IMR-90 (cell line): ENCODE measurements at regions not wholly inside any gene's neighbourhood (a gene's known extent, or its start where the extent isn't known, plus 50 kb on each side); places are given as distances from the start of the nearest gene placed in this dataset.
"Not testable (repeated sequence)": the region's sequence is repeated elsewhere in the genome, so short reads cannot be mapped to it uniquely, and the experiment has no call there.

Experiments used
- ATAC-seq: fragments of 200-7000 bp; cut with Tn5 transposase; 2 replicates; pipeline ENCODE4 v1.9.1; 2020; ENCODE audit warnings: low read depth, mild to moderate bottlenecking, moderate library complexity
- BruUV-seq: library from RNA; stranded (reverse); fragments of 400-500 nt; replicated peaks from 2 replicates; lab custom pipeline; 2021; lab: Mats Ljungman, UMichigan
- CTCF ChIA-PET: fragments of 300-600 bp; formaldehyde crosslinking; extraction: SDS; loops from one replicate; lab custom pipeline; 2021; ENCODE audit warnings: antibody characterized with exemption; lab: Yijun Ruan, JAX
- POLR2A ChIA-PET: fragments of 300-600 bp; sonication (Branson Sonifier 250); formaldehyde crosslinking; loops from one replicate; lab custom pipeline; 2022; ENCODE audit warnings: antibody characterized with exemption; ENCODE audit not compliant: unreplicated experiment; lab: Charles Lee
- DNase-seq: peaks from one replicate; pipeline ENCODE4 v3.0.0; 2013
- H2AFZ ChIP-seq: replicated peaks from 2 replicates; pipeline ENCODE3; 2013; ENCODE audit warnings: low read length, mild to moderate bottlenecking; ENCODE audit not compliant: poor library complexity
- H2AK5ac ChIP-seq: 2 replicates; pipeline ENCODE4 v1.6.1; 2013; ENCODE audit warnings: low read depth, low read length, inconsistent platforms
- H2AK9ac ChIP-seq: replicated peaks from 2 replicates; pipeline ENCODE3; 2013; ENCODE audit warnings: mild to moderate bottlenecking, low read depth, low read length, moderate library complexity; ENCODE audit not compliant: poor library complexity
- H2BK120ac ChIP-seq: 2 replicates; pipeline ENCODE4 v1.6.1; 2013; ENCODE audit warnings: low read depth, low read length, inconsistent platforms
- H2BK15ac ChIP-seq: 3 replicates; pipeline ENCODE4 v1.6.1; 2013; ENCODE audit warnings: low read depth, low read length, inconsistent platforms
- H2BK20ac ChIP-seq: 2 replicates; pipeline ENCODE4 v1.6.1; 2013; ENCODE audit warnings: low read depth, mild to moderate bottlenecking, inconsistent platforms, low read length, moderate library complexity
- H2BK5ac ChIP-seq: 2 replicates; pipeline ENCODE4 v1.6.1; 2013; ENCODE audit warnings: mild to moderate bottlenecking, low read depth, low read length, inconsistent platforms; ENCODE audit not compliant: poor library complexity, severe bottlenecking
- H3K14ac ChIP-seq: replicated peaks from 2 replicates; pipeline ENCODE4 v1.6.1; 2013; ENCODE audit warnings: low read depth, low read length, inconsistent platforms
- H3K18ac ChIP-seq: 2 replicates; pipeline ENCODE4 v1.6.1; 2013; ENCODE audit warnings: low read depth, low read length, control low read depth
- H3K23ac ChIP-seq: 2 replicates; pipeline ENCODE4 v1.6.1; 2013; ENCODE audit warnings: low read depth, low read length, inconsistent platforms
- H3K27ac ChIP-seq: 2 replicates; pipeline ENCODE4 v1.5.1; 2013; ENCODE audit warnings: mild to moderate bottlenecking, control low read depth, low read length; ENCODE audit not compliant: insufficient read depth
- H3K27me3 ChIP-seq: 2 replicates; pipeline ENCODE4 v1.6.1; 2013; ENCODE audit warnings: low read length; ENCODE audit not compliant: control insufficient read depth, insufficient read depth
- H3K36me3 ChIP-seq: 2 replicates; pipeline ENCODE4 v1.6.1; 2013; ENCODE audit warnings: low read length, mixed read lengths; ENCODE audit not compliant: control insufficient read depth, insufficient read depth
- H3K4ac ChIP-seq: 2 replicates; pipeline ENCODE4 v1.6.1; 2013; ENCODE audit warnings: low read depth, low read length, inconsistent platforms
- H3K4me1 ChIP-seq: 2 replicates; pipeline ENCODE4 v1.6.1; 2013; ENCODE audit warnings: low read length, mixed read lengths; ENCODE audit not compliant: control insufficient read depth, insufficient read depth
- H3K4me2 ChIP-seq: 2 replicates; pipeline ENCODE4 v1.6.1; 2013; ENCODE audit warnings: low read depth, mild to moderate bottlenecking, control low read depth, low read length, moderate library complexity
- H3K4me3 ChIP-seq: 2 replicates; pipeline ENCODE4 v1.5.1; 2013; ENCODE audit warnings: low read depth, mild to moderate bottlenecking, control low read depth, low read length, moderate library complexity; ENCODE audit not compliant: insufficient read depth
- H3K56ac ChIP-seq: 2 replicates; pipeline ENCODE4 v1.6.1; 2013; ENCODE audit warnings: low read length, inconsistent platforms; ENCODE audit not compliant: insufficient read depth; ENCODE audit errors: extremely low read depth
- H3K79me1 ChIP-seq, 2 experiments: 2 replicates each; pipeline ENCODE4 v1.6.1; 2013; ENCODE audit warnings: low read length in 2 of 2, inconsistent platforms in 1 of 2, low read depth in 1 of 2
- H3K9ac ChIP-seq: 2 replicates; pipeline ENCODE4 v1.6.1; 2013; ENCODE audit warnings: low read depth, low read length, control low read depth
- H3K9me1 ChIP-seq: 2 replicates; pipeline ENCODE4 v1.6.1; 2013; ENCODE audit warnings: low read length, inconsistent platforms; ENCODE audit not compliant: insufficient read depth
- H3K9me3 ChIP-seq: 2 replicates; pipeline ENCODE4 v1.6.1; 2013; ENCODE audit warnings: low read length; ENCODE audit not compliant: control insufficient read depth, insufficient read depth
- H4K20me1 ChIP-seq: 2 replicates; pipeline ENCODE4 v1.6.1; 2013; ENCODE audit warnings: low read length, inconsistent platforms; ENCODE audit not compliant: insufficient read depth
- H4K5ac ChIP-seq: 2 replicates; pipeline ENCODE4 v1.6.1; 2013; ENCODE audit warnings: mild to moderate bottlenecking, low read depth, low read length, control low read depth
- H4K8ac ChIP-seq, 2 experiments: 2 replicates each; pipeline ENCODE4 v1.6.1; 2013; ENCODE audit warnings: low read depth in 2 of 2, low read length in 2 of 2, control low read depth in 1 of 2, inconsistent platforms in 1 of 2
- H4K91ac ChIP-seq: 2 replicates; pipeline ENCODE4 v1.6.1; 2013; ENCODE audit warnings: low read depth, low read length, inconsistent platforms; ENCODE audit not compliant: insufficient read depth
- BHLHE40 ChIP-seq: fragments of 150-350 bp; IDR thresholded peaks from 2 replicates; pipeline ENCODE4 v1.6.1; 2016; ENCODE audit warnings: mild to moderate bottlenecking, low read depth, low read length
- CEBPB ChIP-seq: IDR thresholded peaks from 2 replicates; pipeline ENCODE4 v1.6.1; 2012; ENCODE audit warnings: low read depth, low read length, improper control_type of control experiment
- MAZ ChIP-seq: IDR thresholded peaks from 2 replicates; pipeline ENCODE4 v1.6.1; 2012; ENCODE audit warnings: low read depth, mild to moderate bottlenecking, low read length, improper control_type of control experiment, moderate library complexity, borderline replicate concordance
- MXI1 ChIP-seq: IDR thresholded peaks from 2 replicates; pipeline ENCODE4 v1.6.1; 2012; ENCODE audit warnings: low read depth, mild to moderate bottlenecking, low read length, moderate library complexity, borderline replicate concordance
- NFE2L2 ChIP-seq: fragments of 150-350 bp; IDR thresholded peaks from 2 replicates; pipeline ENCODE4 v1.6.1; 2016; ENCODE audit warnings: low read depth, mild to moderate bottlenecking, low read length
- POLR2A ChIP-seq: IDR thresholded peaks from 2 replicates; pipeline ENCODE4 v1.6.1; 2012; ENCODE audit warnings: mild to moderate bottlenecking, low read depth, low read length
- RCOR1 ChIP-seq: IDR thresholded peaks from 2 replicates; pipeline ENCODE4 v1.6.1; 2012; ENCODE audit warnings: mild to moderate bottlenecking, low read length, improper control_type of control experiment; ENCODE audit not compliant: insufficient replicate concordance
- RFX5 ChIP-seq: IDR thresholded peaks from 2 replicates; pipeline ENCODE4 v1.8.0; 2012; ENCODE audit warnings: low read depth, mild to moderate bottlenecking, low read length, moderate library complexity
- WGBS, 2 experiments: methylation state at CpG; one replicate each; pipeline versions ENCODE4 v1.1.5 to v1.1.7; 2013; ENCODE audit warnings: missing lambda C conversion rate in 2 of 2; ENCODE audit not compliant: insufficient read length in 1 of 2; ENCODE audit errors: extremely low coverage in 2 of 2; 5-methylcytosine and 5-hydroxymethylcytosine counted together
- dilution Hi-C: fragments of 300-500 bp; cut with HindIII; formaldehyde crosslinking; loops from one replicate; pipeline ENCODE4 v1.14.3; 2018; ENCODE audit warnings: low sequenced_read_pairs; ENCODE audit not compliant: unreplicated experiment
- in situ Hi-C: fragments of 300-500 bp; cut with MboI; formaldehyde crosslinking; loops from 3 replicates; pipeline ENCODE4 v1.14.3; 2019; ENCODE audit warnings: low sequenced_read_pairs, inconsistent platforms, mixed read lengths
- intact Hi-C: fragments of 100-400 bp; cut with micrococcal nuclease; formaldehyde crosslinking; loops from 2 replicates; pipeline ENCODE4 v1.10.0; 2022

- Histone ChIP-seq H2AFZ (no peak overlapping the region), H3K4me1 (no peaks in the 10 kb centered on the region), H4K8ac (no peak overlapping the region), H4K5ac (no peak overlapping the region), H3K9me1 (peaks cover 2% of the 10 kb centered on the region; the same call in 1 of the 2 replicates), H3K4me3 (no peak overlapping the region), H3K27ac (no peak overlapping the region), H3K4ac (no peak overlapping the region), H3K36me3 (no peaks in the 10 kb centered on the region), H3K9ac (no peak overlapping the region), H4K91ac (no peak overlapping the region), H2BK120ac (no peak overlapping the region), H4K20me1 (no peaks in the 10 kb centered on the region), H3K27me3 (no peaks in the 10 kb centered on the region), H3K79me1 (no peaks in the 10 kb centered on the region), H3K56ac (no peak overlapping the region), H2BK20ac (no peak overlapping the region), H2BK15ac (no peak overlapping the region), H3K4me2 (no peak overlapping the region), H3K18ac (no peak overlapping the region), H3K9me3 (peaks cover 11% of the 10 kb centered on the region), H3K23ac (no peak overlapping the region), H2AK9ac (no peak overlapping the region), H3K14ac (no peak overlapping the region), H2AK5ac (no peak overlapping the region), H2BK5ac (no peak overlapping the region)
- DNase-seq (no peak), ATAC-seq (no peak)
- CTCF ChIA-PET = no interaction called here
- BruUV-seq = no TSS peak
- POLR2A ChIA-PET = no interaction called here
- 80% methylated on average over 1 of the region's 7 CpGs; no CpG with 5 or more reads in 1 of the 2 experiments for WGBS, 2 experiments
- TF ChIP-seq MAZ = no peak
- TF ChIP-seq RFX5 = no peak
- TF ChIP-seq NFE2L2 = no peak
- TF ChIP-seq BHLHE40 = no peak
- no peak for TF ChIP-seq MXI1
- no peak for TF ChIP-seq RCOR1
- no peak for TF ChIP-seq CEBPB
- no peak for TF ChIP-seq POLR2A
- in situ Hi-C loops = no loop called here
- intact Hi-C loops = no loop called here
- dilution Hi-C loops = no loop called here
Measured at GRCh38 chr12:92393504-92393903, 247.9 kb upstream of the BTG1 start.

- H3K9me3 ChIP-seq = peaks cover 11% of the 10 kb centered on the region
- H3K27me3 ChIP-seq, H3K4me3 ChIP-seq, H2BK15ac ChIP-seq, H2BK5ac ChIP-seq, H2BK20ac ChIP-seq, H3K27ac ChIP-seq, H3K9ac ChIP-seq, H2AK5ac ChIP-seq, intact Hi-C loops, H4K91ac ChIP-seq, H4K5ac ChIP-seq, DNase-seq, ATAC-seq, BruUV-seq, H3K36me3 ChIP-seq, H3K18ac ChIP-seq, H2AFZ ChIP-seq, H2BK120ac ChIP-seq, H3K4me2 ChIP-seq, H3K56ac ChIP-seq, H3K4me1 ChIP-seq, H2AK9ac ChIP-seq, H3K4ac ChIP-seq, H4K20me1 ChIP-seq, POLR2A ChIA-PET, H3K14ac ChIP-seq, H3K23ac ChIP-seq, H3K79me1 ChIP-seq, dilution Hi-C loops, H3K9me1 ChIP-seq, H4K8ac ChIP-seq, CTCF ChIA-PET, in situ Hi-C loops: not testable (repeated sequence)
- WGBS, 2 experiments = no CpG with 5 or more reads among the region's 1 CpG
Measured at GRCh38 chr12:92391726-92392125, 246.1 kb upstream of the BTG1 start.
